HCT116 (cell line): ENCODE measurements at regions not wholly inside any gene's neighbourhood (a gene's known extent, or its start where the extent isn't known, plus 50 kb on each side); places are given as distances from the start of the nearest gene placed in this dataset.

Experiments
- ATAC-seq: fragments of 200-7000 bp; cut with Tn5 transposase; 2 replicates; pipeline ENCODE4 v1.9.1; 2020; ENCODE audit warnings: mild to moderate bottlenecking, moderate library complexity
- BruUV-seq: library from RNA; stranded (reverse); fragments of 400-500 nt; replicated peaks from 2 replicates; lab custom pipeline; 2021; lab: Mats Ljungman, UMichigan
- CTCF ChIA-PET: fragments of 300-600 bp; sonication (Branson Sonifier 250); formaldehyde crosslinking; loops from one replicate; lab custom pipeline; 2021; ENCODE audit warnings: antibody characterized with exemption; lab: Charles Lee
- POLR2A ChIA-PET: fragments of 300-600, 350-600 bp; sonication (Branson Sonifier 250); formaldehyde crosslinking; loops from one replicate; lab custom pipeline; 2021; ENCODE audit warnings: antibody characterized with exemption; lab: Charles Lee
- RAD21 ChIA-PET, 2 experiments: fragments of 300-600 bp; sonication (Branson Sonifier 250); formaldehyde crosslinking; loops; one replicate each; lab custom pipeline; 2023; ENCODE audit warnings: low total read pairs in 2 of 2; ENCODE audit not compliant: uncharacterized antibody in 2 of 2, unreplicated experiment in 2 of 2, low non-redundant PET in 1 of 2; lab: Charles Lee
- DNase-seq: peaks from one replicate; pipeline ENCODE4 v3.0.0-alpha.2; 2010; ENCODE audit warnings: low read depth, low spot score
- H2AFZ ChIP-seq: fragments of 200-600 bp; shearing (Covaris generic), sonication (generic); 2 replicates; pipeline ENCODE4 v1.6.1; 2017; ENCODE audit warnings: low read depth, mixed run types, mixed read lengths, antibody characterized with exemption, low read length; ENCODE audit not compliant: poor library complexity, severe bottlenecking
- H3K27ac ChIP-seq: 2 replicates; pipeline ENCODE4 v1.5.1; 2012; ENCODE audit warnings: low read depth, low read length
- H3K27me3 ChIP-seq: fragments of 200-600 bp; sonication (generic); 2 replicates; pipeline ENCODE4 v1.6.1; 2016; ENCODE audit warnings: mixed run types, low read length, mixed read lengths; ENCODE audit not compliant: insufficient read depth
- H3K36me3 ChIP-seq, 2 experiments: fragments of 200-500 bp in 1 of 2; fragments of 200-600 bp in 1 of 2; sonication (Bioruptor generic) in 1 of 2; sonication (generic) in 1 of 2; 2 replicates each; pipeline versions ENCODE4 v1.5.1 to v1.6.1; 2014 to 2016; ENCODE audit warnings: low read length in 2 of 2, inconsistent platforms in 1 of 2, mixed read lengths in 1 of 2, mixed run types in 1 of 2; ENCODE audit not compliant: insufficient read depth in 2 of 2, control insufficient read depth in 1 of 2
- H3K4me1 ChIP-seq, 2 experiments: fragments of 200-600 bp in 1 of 2; sonication (generic) in 1 of 2; 2 replicates each; pipeline versions ENCODE4 v1.5.1 to v1.6.1; 2012 to 2017; ENCODE audit warnings: low read length in 2 of 2, inconsistent platforms in 1 of 2, mild to moderate bottlenecking in 1 of 2, mixed read lengths in 1 of 2, mixed run types in 1 of 2, moderate library complexity in 1 of 2; ENCODE audit not compliant: insufficient read depth in 2 of 2, control insufficient read depth in 1 of 2
- H3K4me2 ChIP-seq: fragments of 200-600 bp; sonication (generic); 2 replicates; pipeline ENCODE4 v1.6.1; 2017; ENCODE audit warnings: mixed run types, low read length, mixed read lengths
- H3K4me3 ChIP-seq, 2 experiments: fragments of 200-600 bp in 1 of 2; sonication (generic) in 1 of 2; replicated peaks in 1 of 2; 2 replicates each; pipeline ENCODE4 v1.5.1; 2011 to 2016; ENCODE audit warnings: low read length in 2 of 2, control low read depth in 1 of 2, low read depth in 1 of 2, mild to moderate bottlenecking in 1 of 2, mixed read lengths in 1 of 2, mixed run types in 1 of 2
- H3K79me2 ChIP-seq: fragments of 200-600 bp; sonication (generic); 2 replicates; pipeline ENCODE4 v1.6.1; 2017; ENCODE audit warnings: mild to moderate bottlenecking, mixed run types, low read length, moderate library complexity, mixed read lengths; ENCODE audit not compliant: insufficient read depth
- H3K9ac ChIP-seq: fragments of 200-600 bp; sonication (generic); 2 replicates; pipeline ENCODE4 v1.6.1; 2016; ENCODE audit warnings: low read length, mixed read lengths
- H3K9me2 ChIP-seq: fragments of 200-600 bp; sonication (generic), shearing (Covaris generic); 2 replicates; pipeline ENCODE4 v1.6.1; 2017; ENCODE audit warnings: mixed run types, mild to moderate bottlenecking, moderate library complexity; ENCODE audit not compliant: insufficient read depth
- H3K9me3 ChIP-seq, 2 experiments: fragments of 200-500 bp in 1 of 2; fragments of 200-600 bp in 1 of 2; sonication (Bioruptor generic) in 1 of 2; sonication (generic) in 1 of 2; 2 replicates each; pipeline ENCODE4 v1.6.1; 2014 to 2017; ENCODE audit warnings: low read length in 2 of 2, mixed read lengths in 2 of 2, inconsistent platforms in 1 of 2, low read depth in 1 of 2, mild to moderate bottlenecking in 1 of 2, mixed run types in 1 of 2, moderate library complexity in 1 of 2; ENCODE audit not compliant: control insufficient read depth in 1 of 2, insufficient read depth in 1 of 2
- H4K20me1 ChIP-seq: fragments of 200-600 bp; sonication (generic), shearing (Covaris generic); 2 replicates; pipeline ENCODE4 v1.6.1; 2017; ENCODE audit warnings: mixed run types, mild to moderate bottlenecking, moderate library complexity; ENCODE audit not compliant: insufficient read depth
- CBX3 ChIP-seq: IDR thresholded peaks from 2 replicates; pipeline ENCODE4 v1.6.1; 2012; ENCODE audit warnings: low read depth
- EGR1 ChIP-seq: IDR thresholded peaks from 2 replicates; pipeline ENCODE4 v1.6.1; 2012; ENCODE audit warnings: low read depth
- EZH2 ChIP-seq: fragments of 200-600 bp; sonication (generic); IDR thresholded peaks from 2 replicates; pipeline ENCODE4 v1.6.1; 2017; ENCODE audit warnings: antibody characterized with exemption, mixed run types
- EZH2phosphoT487 ChIP-seq: fragments of 200-600 bp; IDR thresholded peaks from 2 replicates; pipeline ENCODE4 v1.6.1; 2018; ENCODE audit warnings: antibody characterized with exemption, borderline replicate concordance
- SIN3A ChIP-seq: IDR thresholded peaks from 2 replicates; pipeline ENCODE4 v1.6.1; 2012; ENCODE audit warnings: low read depth
- SRF ChIP-seq: IDR thresholded peaks from 2 replicates; pipeline ENCODE4 v1.6.1; 2012; ENCODE audit warnings: low read depth
- YY1 ChIP-seq: IDR thresholded peaks from 2 replicates; pipeline ENCODE4 v1.6.1; 2011; ENCODE audit warnings: low read length, low read depth, moderate library complexity, mild to moderate bottlenecking; ENCODE audit not compliant: insufficient replicate concordance; ENCODE audit errors: extremely low read depth
- intact Hi-C: fragments of 100-400 bp; cut with micrococcal nuclease; formaldehyde crosslinking; loops from 2 replicates; pipeline ENCODE4 v1.10.0; 2022
- TF ChIP-seq, protein P1 (sequence below): IDR thresholded peaks from 2 replicates; pipeline ENCODE4 v1.6.1; 2011; ENCODE audit warnings: mild to moderate bottlenecking, low read length, moderate library complexity; ENCODE audit not compliant: insufficient replicate concordance; ENCODE audit errors: extremely low read depth
- TF ChIP-seq, protein P2 (sequence below): IDR thresholded peaks from 2 replicates; pipeline ENCODE4 v1.6.1; 2012
- TF ChIP-seq, protein P3 (sequence below), 3 experiments: fragments of 200-600 bp in 1 of 3; sonication (generic) in 1 of 3; IDR thresholded peaks in 2 of 3; conservative IDR thresholded peaks in 1 of 3; 2 replicates each; pipeline ENCODE4 v1.5.1; 2012 to 2017; ENCODE audit warnings: low read depth in 2 of 3, low read length in 2 of 3, antibody characterized with exemption in 1 of 3, borderline replicate concordance in 1 of 3, control low read depth in 1 of 3, mild to moderate bottlenecking in 1 of 3, mixed read lengths in 1 of 3, mixed run types in 1 of 3, moderate library complexity in 1 of 3; ENCODE audit not compliant: insufficient read depth in 1 of 3

DNA sequence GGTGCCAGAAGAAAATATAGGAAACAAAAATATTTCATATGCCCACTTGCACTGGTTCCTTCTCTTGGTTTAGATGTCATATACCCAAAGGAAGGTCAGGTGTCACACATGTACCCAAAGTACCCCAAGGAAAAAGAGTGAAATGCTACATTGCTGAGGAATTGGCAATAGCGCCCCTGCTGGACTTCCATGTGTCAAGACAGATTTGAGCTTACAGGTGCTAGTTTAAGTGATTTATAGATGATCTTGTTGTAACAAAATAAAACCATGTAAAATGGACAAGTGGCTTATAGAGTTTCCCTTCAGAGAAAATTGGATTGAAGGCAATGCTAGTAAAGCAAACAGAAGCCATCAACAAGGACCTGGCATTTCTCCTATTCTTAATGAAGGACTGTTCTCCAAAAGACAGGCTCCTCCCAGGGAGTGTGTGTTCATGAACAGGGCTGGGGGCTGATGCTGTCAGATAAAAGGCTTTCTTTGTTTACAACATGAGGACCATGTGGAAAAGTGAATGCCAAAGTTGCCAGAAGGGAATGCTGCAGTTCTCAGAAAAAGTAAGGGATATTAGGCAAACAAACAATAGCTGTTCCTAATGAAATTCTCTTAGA lies 64.3 kb upstream of the PAK5 start:
- no peak overlapping the region for H3K27ac ChIP-seq
- no peaks in the 10 kb centered on the region for H3K79me2 ChIP-seq
- no peaks in the 10 kb centered on the region for H3K9me3 ChIP-seq
- ATAC-seq (peak; percentile 71), DNase-seq (peak; percentile 26)
- H4K20me1 ChIP-seq = no peaks in the 10 kb centered on the region
- H3K9ac ChIP-seq = no peak overlapping the region
- no peak overlapping the region for H2AFZ ChIP-seq
- CTCF ChIA-PET = interaction anchor here (0.6 to 4.6 kb wide), 17 partner anchors 10 to 455 kb away, joined by 3 to 37 read pairs (median 3); no protein-coding TSS in a partner anchor
- no TSS peak for BruUV-seq
- POLR2A ChIA-PET = no interaction called here
- H3K4me2 ChIP-seq = no peak overlapping the region
- H3K36me3 ChIP-seq = no peaks in the 10 kb centered on the region
- TF ChIP-seq CBX3 (0 out of 2 replicates have a peak, but pooled peaks have one; percentile 11), SRF (no peak), EZH2phosphoT487 (no peak), YY1 (no peak), SIN3A (no peak), EZH2 (no peak), EGR1 (no peak)
- TF ChIP-seq, protein P1, sequence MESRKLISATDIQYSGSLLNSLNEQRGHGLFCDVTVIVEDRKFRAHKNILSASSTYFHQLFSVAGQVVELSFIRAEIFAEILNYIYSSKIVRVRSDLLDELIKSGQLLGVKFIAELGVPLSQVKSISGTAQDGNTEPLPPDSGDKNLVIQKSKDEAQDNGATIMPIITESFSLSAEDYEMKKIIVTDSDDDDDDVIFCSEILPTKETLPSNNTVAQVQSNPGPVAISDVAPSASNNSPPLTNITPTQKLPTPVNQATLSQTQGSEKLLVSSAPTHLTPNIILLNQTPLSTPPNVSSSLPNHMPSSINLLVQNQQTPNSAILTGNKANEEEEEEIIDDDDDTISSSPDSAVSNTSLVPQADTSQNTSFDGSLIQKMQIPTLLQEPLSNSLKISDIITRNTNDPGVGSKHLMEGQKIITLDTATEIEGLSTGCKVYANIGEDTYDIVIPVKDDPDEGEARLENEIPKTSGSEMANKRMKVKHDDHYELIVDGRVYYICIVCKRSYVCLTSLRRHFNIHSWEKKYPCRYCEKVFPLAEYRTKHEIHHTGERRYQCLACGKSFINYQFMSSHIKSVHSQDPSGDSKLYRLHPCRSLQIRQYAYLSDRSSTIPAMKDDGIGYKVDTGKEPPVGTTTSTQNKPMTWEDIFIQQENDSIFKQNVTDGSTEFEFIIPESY = no peak
- TF ChIP-seq, protein P2, sequence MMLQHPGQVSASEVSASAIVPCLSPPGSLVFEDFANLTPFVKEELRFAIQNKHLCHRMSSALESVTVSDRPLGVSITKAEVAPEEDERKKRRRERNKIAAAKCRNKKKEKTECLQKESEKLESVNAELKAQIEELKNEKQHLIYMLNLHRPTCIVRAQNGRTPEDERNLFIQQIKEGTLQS = no peak
- TF ChIP-seq, protein P3, sequence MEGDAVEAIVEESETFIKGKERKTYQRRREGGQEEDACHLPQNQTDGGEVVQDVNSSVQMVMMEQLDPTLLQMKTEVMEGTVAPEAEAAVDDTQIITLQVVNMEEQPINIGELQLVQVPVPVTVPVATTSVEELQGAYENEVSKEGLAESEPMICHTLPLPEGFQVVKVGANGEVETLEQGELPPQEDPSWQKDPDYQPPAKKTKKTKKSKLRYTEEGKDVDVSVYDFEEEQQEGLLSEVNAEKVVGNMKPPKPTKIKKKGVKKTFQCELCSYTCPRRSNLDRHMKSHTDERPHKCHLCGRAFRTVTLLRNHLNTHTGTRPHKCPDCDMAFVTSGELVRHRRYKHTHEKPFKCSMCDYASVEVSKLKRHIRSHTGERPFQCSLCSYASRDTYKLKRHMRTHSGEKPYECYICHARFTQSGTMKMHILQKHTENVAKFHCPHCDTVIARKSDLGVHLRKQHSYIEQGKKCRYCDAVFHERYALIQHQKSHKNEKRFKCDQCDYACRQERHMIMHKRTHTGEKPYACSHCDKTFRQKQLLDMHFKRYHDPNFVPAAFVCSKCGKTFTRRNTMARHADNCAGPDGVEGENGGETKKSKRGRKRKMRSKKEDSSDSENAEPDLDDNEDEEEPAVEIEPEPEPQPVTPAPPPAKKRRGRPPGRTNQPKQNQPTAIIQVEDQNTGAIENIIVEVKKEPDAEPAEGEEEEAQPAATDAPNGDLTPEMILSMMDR (IDR thresholded peaks at IDR 0.05 in 2 of 3, conservative IDR thresholded peaks at IDR 0.05 in 1 of 3; ENCODE audit: borderline replicate concordance in 1 of 3, insufficient read depth in 1 of 3, low read depth in 2 of 3, low read length in 2 of 3) = peak in 2 of 3 experiments; percentile 76 to 77; a peak in 4 of 6 replicates
- intact Hi-C loops = no loop called here
- no peaks in the 10 kb centered on the region for H3K4me1 ChIP-seq
- H3K9me2 ChIP-seq = no peaks in the 10 kb centered on the region
- RAD21 ChIA-PET = no interaction called here
- H3K4me3 ChIP-seq = no peak overlapping the region
- H3K27me3 ChIP-seq = peaks cover 12% of the 10 kb centered on the region; the same call in 1 of the 2 replicates
